ENCODE measurements at regions not wholly inside any gene's neighbourhood (a gene's known extent, or its start where the extent isn't known, plus 50 kb on each side); places are given as distances from the start of the nearest gene placed in this dataset.

DNA sequence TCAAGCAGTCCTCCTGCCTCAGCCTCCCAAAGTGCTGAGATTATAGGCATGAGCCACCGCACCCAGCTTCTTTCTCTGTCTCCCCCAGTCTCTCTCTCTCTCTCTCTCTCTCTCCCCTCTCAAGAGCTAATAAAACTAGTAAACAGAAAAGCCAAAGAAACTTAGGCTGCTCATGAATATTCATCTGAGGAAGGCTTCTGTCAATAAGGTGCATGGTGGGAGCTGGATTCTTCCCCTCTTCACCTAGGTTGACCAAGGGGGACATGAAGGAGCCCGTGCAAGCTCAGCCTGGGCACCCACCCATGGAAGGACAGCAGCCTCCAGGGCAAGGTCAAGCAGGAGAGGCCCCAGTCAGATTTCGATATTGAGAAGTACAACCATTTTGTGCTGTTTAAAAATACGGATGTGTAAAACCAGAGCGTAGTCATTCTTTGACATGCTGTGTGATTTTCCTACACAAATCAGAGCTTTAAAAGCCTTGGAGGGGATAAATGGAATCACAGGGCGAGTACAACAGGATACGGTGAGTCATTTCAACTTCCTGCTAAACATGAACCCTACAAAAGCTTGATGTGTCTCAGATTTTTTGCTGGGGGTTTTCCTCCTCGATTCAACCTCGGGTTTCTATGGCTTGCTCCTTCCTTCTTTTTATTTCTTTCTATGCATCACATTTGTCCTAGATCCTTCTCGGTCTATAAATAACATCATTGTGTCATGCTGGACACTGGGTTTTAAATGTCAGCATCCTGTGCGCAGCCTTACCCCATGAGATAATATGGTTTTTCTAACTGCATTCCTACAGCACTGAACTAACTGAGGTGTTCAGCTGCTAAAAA, 368.9 kb upstream of the JARID2 start:
- H3K9me2 ChIP-seq (replicated peaks; ENCODE audit: insufficient read depth, low read length): no peaks in the 10 kb centered on the region
- no peaks in the 10 kb centered on the region for H3K79me2 ChIP-seq (ENCODE audit: low read length)
- no peaks in the 10 kb centered on the region for H3K27me3 ChIP-seq (replicated peaks; ENCODE audit: insufficient read depth, low read length)
- no peaks in the 10 kb centered on the region for H3F3A ChIP-seq (ENCODE audit: insufficient read depth, low read length)
- no peak for DNase-seq
- TF ChIP-seq, protein P1, sequence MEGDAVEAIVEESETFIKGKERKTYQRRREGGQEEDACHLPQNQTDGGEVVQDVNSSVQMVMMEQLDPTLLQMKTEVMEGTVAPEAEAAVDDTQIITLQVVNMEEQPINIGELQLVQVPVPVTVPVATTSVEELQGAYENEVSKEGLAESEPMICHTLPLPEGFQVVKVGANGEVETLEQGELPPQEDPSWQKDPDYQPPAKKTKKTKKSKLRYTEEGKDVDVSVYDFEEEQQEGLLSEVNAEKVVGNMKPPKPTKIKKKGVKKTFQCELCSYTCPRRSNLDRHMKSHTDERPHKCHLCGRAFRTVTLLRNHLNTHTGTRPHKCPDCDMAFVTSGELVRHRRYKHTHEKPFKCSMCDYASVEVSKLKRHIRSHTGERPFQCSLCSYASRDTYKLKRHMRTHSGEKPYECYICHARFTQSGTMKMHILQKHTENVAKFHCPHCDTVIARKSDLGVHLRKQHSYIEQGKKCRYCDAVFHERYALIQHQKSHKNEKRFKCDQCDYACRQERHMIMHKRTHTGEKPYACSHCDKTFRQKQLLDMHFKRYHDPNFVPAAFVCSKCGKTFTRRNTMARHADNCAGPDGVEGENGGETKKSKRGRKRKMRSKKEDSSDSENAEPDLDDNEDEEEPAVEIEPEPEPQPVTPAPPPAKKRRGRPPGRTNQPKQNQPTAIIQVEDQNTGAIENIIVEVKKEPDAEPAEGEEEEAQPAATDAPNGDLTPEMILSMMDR (IDR thresholded peaks at IDR 0.05; ENCODE audit: low read length): no peak
- no peak for TF ChIP-seq EZH2 (optimal IDR thresholded peaks at IDR 0.05; ENCODE audit: low read depth, low read length)
- no peak for TF ChIP-seq EZH2phosphoT487 (IDR thresholded peaks at IDR 0.05; ENCODE audit: low read length)
- H3K9ac ChIP-seq (ENCODE audit: low read length): no peak overlapping the region
- no peaks in the 10 kb centered on the region for H4K20me1 ChIP-seq (ENCODE audit: insufficient read depth, low read length)
- H3K4me3 ChIP-seq (ENCODE audit: low read length): no peak overlapping the region
- H3K9me3 ChIP-seq (replicated peaks; ENCODE audit: insufficient read depth, low read length): no peaks in the 10 kb centered on the region
- no peak overlapping the region for H3K27ac ChIP-seq (ENCODE audit: low read length)
- no peaks in the 10 kb centered on the region for H3K36me3 ChIP-seq (replicated peaks; ENCODE audit: insufficient read depth, low read length)
- H3K4me1 ChIP-seq (ENCODE audit: low read length): no peaks in the 10 kb centered on the region
- H3K4me2 ChIP-seq (ENCODE audit: low read depth, low read length): no peak overlapping the region
- H2AFZ ChIP-seq (ENCODE audit: low read length): no peak overlapping the region

DNA sequence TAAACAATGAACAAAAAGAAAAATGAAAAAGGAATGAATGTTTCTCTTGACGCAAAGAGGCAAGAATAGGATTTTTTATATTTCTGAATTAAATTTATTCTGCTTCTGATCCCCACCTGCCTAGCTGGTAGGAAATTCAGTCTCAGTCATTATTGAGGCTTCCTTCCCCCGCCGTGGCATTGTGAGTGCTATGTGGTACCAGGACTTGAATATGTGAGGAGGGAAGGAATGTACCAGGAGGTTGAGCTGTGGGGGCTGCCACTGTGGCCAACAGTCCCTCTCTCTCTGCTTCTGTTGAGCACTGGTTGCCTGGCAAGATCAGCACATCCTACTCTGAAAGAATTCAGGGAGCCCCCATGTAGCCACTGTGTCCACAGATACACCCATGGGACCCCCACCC, 368.1 kb upstream of the JARID2 start:
- H2AFZ ChIP-seq (ENCODE audit: low read length): no peak overlapping the region
- no peak overlapping the region for H3K27ac ChIP-seq (ENCODE audit: low read length)
- TF ChIP-seq, protein P1 (IDR thresholded peaks at IDR 0.05; ENCODE audit: low read length): no peak
- TF ChIP-seq EZH2 (optimal IDR thresholded peaks at IDR 0.05; ENCODE audit: low read depth, low read length) (no peak), EZH2phosphoT487 (IDR thresholded peaks at IDR 0.05; ENCODE audit: low read length) (no peak)
- H3F3A ChIP-seq (ENCODE audit: insufficient read depth, low read length): no peaks in the 10 kb centered on the region
- H3K79me2 ChIP-seq (ENCODE audit: low read length): no peaks in the 10 kb centered on the region
- no peak for DNase-seq
- no peaks in the 10 kb centered on the region for H3K9me3 ChIP-seq (replicated peaks; ENCODE audit: insufficient read depth, low read length)
- H3K4me1 ChIP-seq (ENCODE audit: low read length): no peaks in the 10 kb centered on the region
- no peaks in the 10 kb centered on the region for H3K27me3 ChIP-seq (replicated peaks; ENCODE audit: insufficient read depth, low read length)
- H3K4me2 ChIP-seq (ENCODE audit: low read depth, low read length): no peak overlapping the region
- H3K9me2 ChIP-seq (replicated peaks; ENCODE audit: insufficient read depth, low read length): no peaks in the 10 kb centered on the region
- no peaks in the 10 kb centered on the region for H3K36me3 ChIP-seq (replicated peaks; ENCODE audit: insufficient read depth, low read length)
- H3K4me3 ChIP-seq (ENCODE audit: low read length): no peak overlapping the region
- H3K9ac ChIP-seq (ENCODE audit: low read length): no peak overlapping the region
- H4K20me1 ChIP-seq (ENCODE audit: insufficient read depth, low read length): no peaks in the 10 kb centered on the region

DNA sequence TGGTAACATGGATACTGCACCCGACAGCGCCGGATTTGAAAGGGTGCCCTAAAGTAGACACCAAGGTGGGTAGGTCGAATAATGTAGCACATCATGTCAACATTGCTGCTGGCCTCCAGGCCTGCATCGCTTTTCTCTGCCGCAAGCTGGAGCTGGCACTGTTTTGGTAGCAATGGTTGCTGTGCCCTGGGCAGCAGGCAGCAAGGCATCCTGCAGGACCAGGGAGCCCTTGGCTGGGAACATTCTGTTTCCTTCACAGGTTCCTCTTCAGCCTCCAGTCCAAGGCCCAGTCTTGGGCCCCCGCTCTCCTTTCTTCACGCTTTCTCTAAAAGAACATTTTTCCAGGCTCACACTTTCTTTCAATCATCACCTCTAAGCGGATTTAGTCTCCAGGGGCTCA, 365.8 kb upstream of the JARID2 start:
- no peak for TF ChIP-seq EZH2 (optimal IDR thresholded peaks at IDR 0.05; ENCODE audit: low read depth, low read length)
- no peak for TF ChIP-seq EZH2phosphoT487 (IDR thresholded peaks at IDR 0.05; ENCODE audit: low read length)
- TF ChIP-seq, protein P1 (IDR thresholded peaks at IDR 0.05; ENCODE audit: low read length): no peak
- H3K4me1 ChIP-seq (ENCODE audit: low read length): no peaks in the 10 kb centered on the region
- H2AFZ ChIP-seq (ENCODE audit: low read length): no peak overlapping the region
- no peaks in the 10 kb centered on the region for H3F3A ChIP-seq (ENCODE audit: insufficient read depth, low read length)
- no peak for DNase-seq
- no peak overlapping the region for H3K9ac ChIP-seq (ENCODE audit: low read length)
- no peak overlapping the region for H3K4me3 ChIP-seq (ENCODE audit: low read length)
- H3K36me3 ChIP-seq (replicated peaks; ENCODE audit: insufficient read depth, low read length): no peaks in the 10 kb centered on the region
- H3K27ac ChIP-seq (ENCODE audit: low read length): no peak overlapping the region
- no peaks in the 10 kb centered on the region for H3K27me3 ChIP-seq (replicated peaks; ENCODE audit: insufficient read depth, low read length)
- H3K9me3 ChIP-seq (replicated peaks; ENCODE audit: insufficient read depth, low read length): no peaks in the 10 kb centered on the region
- no peaks in the 10 kb centered on the region for H3K9me2 ChIP-seq (replicated peaks; ENCODE audit: insufficient read depth, low read length)
- H3K4me2 ChIP-seq (ENCODE audit: low read depth, low read length): no peak overlapping the region
- no peaks in the 10 kb centered on the region for H4K20me1 ChIP-seq (ENCODE audit: insufficient read depth, low read length)
- H3K79me2 ChIP-seq (ENCODE audit: low read length): no peaks in the 10 kb centered on the region

All from MM.1S (cell line).